ENCODE measurements at regions not wholly inside any gene's neighbourhood (a gene's known extent, or its start where the extent isn't known, plus 50 kb on each side); places are given as distances from the start of the nearest gene placed in this dataset.

GRCh38 chr2:22217881-22218280 lies 1094.1 kb downstream of the TDRD15 start:
- TF ChIP-seq, protein P1, sequence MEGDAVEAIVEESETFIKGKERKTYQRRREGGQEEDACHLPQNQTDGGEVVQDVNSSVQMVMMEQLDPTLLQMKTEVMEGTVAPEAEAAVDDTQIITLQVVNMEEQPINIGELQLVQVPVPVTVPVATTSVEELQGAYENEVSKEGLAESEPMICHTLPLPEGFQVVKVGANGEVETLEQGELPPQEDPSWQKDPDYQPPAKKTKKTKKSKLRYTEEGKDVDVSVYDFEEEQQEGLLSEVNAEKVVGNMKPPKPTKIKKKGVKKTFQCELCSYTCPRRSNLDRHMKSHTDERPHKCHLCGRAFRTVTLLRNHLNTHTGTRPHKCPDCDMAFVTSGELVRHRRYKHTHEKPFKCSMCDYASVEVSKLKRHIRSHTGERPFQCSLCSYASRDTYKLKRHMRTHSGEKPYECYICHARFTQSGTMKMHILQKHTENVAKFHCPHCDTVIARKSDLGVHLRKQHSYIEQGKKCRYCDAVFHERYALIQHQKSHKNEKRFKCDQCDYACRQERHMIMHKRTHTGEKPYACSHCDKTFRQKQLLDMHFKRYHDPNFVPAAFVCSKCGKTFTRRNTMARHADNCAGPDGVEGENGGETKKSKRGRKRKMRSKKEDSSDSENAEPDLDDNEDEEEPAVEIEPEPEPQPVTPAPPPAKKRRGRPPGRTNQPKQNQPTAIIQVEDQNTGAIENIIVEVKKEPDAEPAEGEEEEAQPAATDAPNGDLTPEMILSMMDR (conservative IDR thresholded peaks at IDR 0.05): no peak
- TF ChIP-seq ZFX (IDR thresholded peaks at IDR 0.05): no peak

Measured in C4-2B (cell line).